B cell (primary cell): ENCODE measurements at regions not wholly inside any gene's neighbourhood (a gene's known extent, or its start where the extent isn't known, plus 50 kb on each side); places are given as distances from the start of the nearest gene placed in this dataset.

Source experiments
- CTCF ChIP-seq: fragments of 200-600 bp; IDR thresholded peaks from one replicate; pipeline ENCODE4 v1.8.0; 2022; ENCODE audit warnings: antibody characterized with exemption, mild to moderate bottlenecking
- EZH2 ChIP-seq: IDR thresholded peaks from 2 replicates; pipeline ENCODE4 v1.6.1; 2012; ENCODE audit warnings: borderline replicate concordance, low read depth, mild to moderate bottlenecking, moderate library complexity, low read length; ENCODE audit not compliant: insufficient read depth, poor library complexity, severe bottlenecking

- no peak for TF ChIP-seq CTCF
- TF ChIP-seq EZH2, result no peak
Observed at GRCh38 chr3:104755791-104756190, 610.9 kb upstream of the ALCAM start.
